Transverse colon (tissue), 3 donors: ENCODE measurements at regions not wholly inside any gene's neighbourhood (a gene's known extent, or its start where the extent isn't known, plus 50 kb on each side); places are given as distances from the start of the nearest gene placed in this dataset.

ENCODE experiments used
- CTCF ChIP-seq, 5 experiments: fragments of 200-600 bp in 3 of 5; fragments of 450-650 bp in 2 of 5; sonication (generic) in 3 of 5; IDR thresholded peaks; 1 replicate in 2 of 5; 2 replicates in 3 of 5; pipeline ENCODE4 v1.5.1; 2016 to 2017; ENCODE audit warnings: antibody characterized with exemption in 5 of 5, inconsistent platforms in 3 of 5, mild to moderate bottlenecking in 2 of 5, moderate library complexity in 1 of 5
- EP300 ChIP-seq: sonication (generic); formaldehyde crosslinking; IDR thresholded peaks from one replicate; pipeline ENCODE4 v1.6.1; 2017; ENCODE audit warnings: antibody characterized with exemption, low read depth
- POLR2A ChIP-seq: fragments of 450-650 bp; IDR thresholded peaks from one replicate; pipeline ENCODE4 v1.6.1; 2016; ENCODE audit warnings: antibody characterized with exemption, mild to moderate bottlenecking, moderate library complexity

- TF ChIP-seq POLR2A = no peak
- no peak for TF ChIP-seq CTCF (IDR thresholded peaks at IDR 0.05)
- TF ChIP-seq EP300 = no peak
These were observed 293.2 kb upstream of the NFE2L3 start for GRCh38 chr7:25858525-25859411.
